HG02798 (cell line): ENCODE measurements at regions not wholly inside any gene's neighbourhood (a gene's known extent, or its start where the extent isn't known, plus 50 kb on each side); places are given as distances from the start of the nearest gene placed in this dataset.
"Not testable (repeated sequence)": the region's sequence is repeated elsewhere in the genome, so short reads cannot be mapped to it uniquely, and the experiment has no call there.

Experiments
- ATAC-seq: cut with Tn5 transposase; IDR thresholded peaks from one replicate; pipeline ENCODE4 v1.9.1; 2021; ENCODE audit warnings: mild to moderate bottlenecking; ENCODE audit not compliant: unreplicated experiment, poor library complexity

DNA sequence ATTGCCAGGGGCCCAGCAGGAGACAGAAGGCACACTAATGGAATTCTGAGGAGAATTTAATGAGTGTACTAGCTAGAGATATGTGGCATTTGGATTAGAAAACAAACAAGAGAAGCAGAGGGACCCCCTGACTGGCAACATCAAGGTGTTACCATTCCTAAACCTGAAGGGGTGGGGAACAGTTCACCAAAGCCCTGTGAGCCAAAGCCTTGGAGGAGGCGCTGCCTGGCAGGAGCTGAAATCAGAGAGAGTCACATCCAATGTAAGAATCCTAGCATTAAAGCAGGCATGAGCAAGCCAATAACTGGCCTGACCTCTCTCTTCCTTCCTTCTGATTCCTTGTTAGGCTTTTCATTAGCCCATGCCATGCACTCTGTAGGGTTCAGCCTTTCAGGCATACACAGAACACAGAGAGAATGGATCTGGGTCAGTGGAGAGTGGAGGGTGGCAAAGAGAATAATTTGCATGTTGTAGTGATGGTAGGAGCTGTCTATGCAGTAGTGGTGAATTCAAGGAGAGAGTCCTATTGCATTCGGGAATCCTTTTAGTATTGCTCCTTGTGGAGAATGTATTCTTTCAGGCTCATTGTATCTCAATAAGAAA, 367.2 kb upstream of the MAN1A1 start:
- no peak for ATAC-seq

- no peak for ATAC-seq
These were observed 364.3 kb upstream of the MAN1A1 start for GRCh38 chr6:119713903-119714302.

DNA sequence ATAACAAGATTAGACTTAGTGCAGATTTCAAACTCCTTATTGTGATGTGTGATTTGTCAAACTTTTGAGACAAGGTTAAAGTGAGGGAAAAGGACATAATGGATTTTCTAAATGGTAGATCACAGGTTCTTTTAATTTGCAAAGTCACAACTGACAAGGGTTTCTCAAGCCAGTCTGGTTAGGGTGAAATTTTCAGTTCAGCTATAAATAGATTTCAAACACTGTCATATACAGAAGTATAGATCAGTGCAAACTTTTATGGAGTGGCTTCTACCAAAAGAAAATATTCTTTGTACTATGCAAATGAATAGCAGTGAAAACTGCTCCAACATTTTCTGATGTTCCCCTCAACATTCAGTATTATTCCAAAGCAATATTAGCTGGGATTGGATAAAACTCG, 337.1 kb upstream of the MAN1A1 start:
- ATAC-seq, result no peak

GRCh38 chr6:119686240-119686639, 336.7 kb upstream of the MAN1A1 start:
- ATAC-seq, result no peak

GRCh38 chr6:119683671-119684070, 334.1 kb upstream of the MAN1A1 start:
- ATAC-seq, result no peak

GRCh38 chr6:119683031-119683430, 333.5 kb upstream of the MAN1A1 start:
- no peak for ATAC-seq

DNA sequence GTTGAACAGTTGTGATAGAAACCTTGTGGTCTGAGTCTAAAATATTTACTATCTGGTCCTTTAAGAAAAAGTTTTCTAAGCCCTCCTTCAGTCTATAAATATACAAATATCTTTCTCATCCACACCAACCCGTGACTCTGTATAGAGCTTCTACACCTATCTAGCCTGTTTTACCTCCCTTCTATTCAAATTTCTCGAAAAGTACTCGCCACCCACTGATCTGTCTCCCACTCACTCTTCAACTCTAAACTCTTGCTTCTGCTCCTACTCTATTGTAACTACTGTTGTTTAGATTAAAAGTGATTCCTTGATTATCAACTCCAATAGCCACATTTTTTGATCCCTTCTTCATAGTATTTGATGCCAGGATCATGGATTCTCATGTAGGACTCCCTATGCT, 329.4 kb upstream of the MAN1A1 start:
- no peak for ATAC-seq

- no peak for ATAC-seq
These were observed 327.8 kb upstream of the MAN1A1 start for GRCh38 chr6:119677384-119677783.

DNA sequence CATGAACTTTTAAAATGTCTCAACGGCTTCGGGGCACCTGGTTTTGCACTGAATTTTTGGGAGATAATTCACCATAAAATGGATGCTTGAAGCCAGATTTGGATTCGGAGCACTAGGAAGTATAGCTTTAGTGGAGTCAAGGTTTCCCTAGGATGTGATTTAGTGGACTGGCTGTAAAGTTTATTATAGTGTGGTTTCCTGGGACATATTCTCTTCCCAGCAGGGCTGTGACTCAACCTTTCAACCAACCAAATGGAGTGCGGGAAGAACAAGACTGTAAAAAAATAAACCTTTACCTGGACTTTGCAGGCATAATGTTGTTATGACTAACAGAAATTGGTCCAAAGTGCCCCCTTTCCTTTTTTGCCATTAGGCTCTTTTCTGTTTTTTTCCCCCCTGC, 327.4 kb upstream of the MAN1A1 start:
- no peak for ATAC-seq

- no peak for ATAC-seq
These were observed 326.7 kb upstream of the MAN1A1 start for GRCh38 chr6:119676230-119676629.

DNA sequence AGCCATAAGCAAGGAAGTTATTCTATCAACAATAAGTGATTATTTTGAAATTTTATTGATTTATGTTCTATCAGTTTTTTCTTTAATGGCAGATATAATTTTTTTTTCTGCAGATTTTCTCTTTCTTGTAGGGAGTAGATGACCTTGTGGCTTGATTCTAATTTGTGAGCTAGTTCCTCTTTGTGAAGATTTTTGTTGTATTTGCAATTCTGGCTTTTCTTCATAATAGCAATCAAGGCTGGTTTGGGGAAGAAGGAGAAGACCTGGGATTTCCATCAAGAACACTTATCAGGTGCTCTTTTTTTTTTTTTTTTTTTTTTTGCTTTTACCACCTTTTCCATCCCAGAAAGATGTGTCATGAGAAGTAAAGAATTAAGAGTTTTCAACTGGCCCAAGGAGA, 324.2 kb upstream of the MAN1A1 start:
- no peak for ATAC-seq

GRCh38 chr6:119672725-119673124, 323.2 kb upstream of the MAN1A1 start:
- ATAC-seq, result no peak

GRCh38 chr6:119671105-119671504, 321.5 kb upstream of the MAN1A1 start:
- no peak for ATAC-seq

GRCh38 chr6:119669221-119669620, 319.7 kb upstream of the MAN1A1 start:
- ATAC-seq, result no peak

DNA sequence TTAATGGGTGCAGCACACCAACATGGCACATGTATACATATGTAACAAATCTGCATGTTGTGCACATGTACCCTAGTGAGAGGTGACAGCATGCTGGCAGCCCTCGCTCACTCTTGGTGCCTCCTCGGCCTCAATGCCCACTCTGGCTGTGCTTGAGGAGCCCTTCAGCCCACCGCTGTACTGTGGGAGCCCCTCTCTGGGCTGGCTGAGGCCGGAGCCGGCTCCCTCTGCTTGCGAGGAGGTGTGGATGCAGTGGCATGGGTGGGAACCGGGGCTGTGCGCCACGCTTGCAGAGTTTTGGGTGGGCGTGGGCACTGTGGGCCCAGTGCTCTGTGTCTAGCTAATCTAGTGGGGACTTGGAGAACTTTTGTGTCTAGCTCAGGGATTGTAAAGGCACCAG, 315.9 kb upstream of the MAN1A1 start:
- not testable (repeated sequence) for ATAC-seq

GRCh38 chr6:119661628-119662027, 312.1 kb upstream of the MAN1A1 start:
- no peak for ATAC-seq

- no peak for ATAC-seq
These were observed 311.5 kb upstream of the MAN1A1 start for GRCh38 chr6:119661078-119661477.

- ATAC-seq, result no peak
These were observed 309.4 kb upstream of the MAN1A1 start for GRCh38 chr6:119658917-119659316.

- no peak for ATAC-seq
These were observed 305.6 kb upstream of the MAN1A1 start for GRCh38 chr6:119655124-119655523.

GRCh38 chr6:119653329-119653728, 303.8 kb upstream of the MAN1A1 start:
- no peak for ATAC-seq

DNA sequence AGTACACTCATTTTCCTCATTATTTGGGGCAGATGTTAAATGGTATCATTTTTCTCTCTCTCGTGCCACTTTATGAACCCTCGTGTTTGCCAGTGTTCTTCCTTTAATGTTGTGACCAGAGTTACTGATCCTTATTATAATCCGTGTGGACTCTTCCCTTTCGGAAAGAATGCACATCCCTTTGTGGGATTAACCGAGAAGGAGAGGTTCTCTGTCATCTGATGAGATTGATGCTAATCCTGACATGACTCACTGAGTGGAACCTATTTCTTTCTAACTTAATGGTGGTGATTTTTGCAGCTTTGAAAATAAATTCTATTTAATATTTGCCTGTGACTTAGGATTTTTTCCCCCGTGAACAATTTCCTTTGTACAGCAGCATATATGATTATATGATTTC, 300.0 kb upstream of the MAN1A1 start:
- ATAC-seq, result no peak

DNA sequence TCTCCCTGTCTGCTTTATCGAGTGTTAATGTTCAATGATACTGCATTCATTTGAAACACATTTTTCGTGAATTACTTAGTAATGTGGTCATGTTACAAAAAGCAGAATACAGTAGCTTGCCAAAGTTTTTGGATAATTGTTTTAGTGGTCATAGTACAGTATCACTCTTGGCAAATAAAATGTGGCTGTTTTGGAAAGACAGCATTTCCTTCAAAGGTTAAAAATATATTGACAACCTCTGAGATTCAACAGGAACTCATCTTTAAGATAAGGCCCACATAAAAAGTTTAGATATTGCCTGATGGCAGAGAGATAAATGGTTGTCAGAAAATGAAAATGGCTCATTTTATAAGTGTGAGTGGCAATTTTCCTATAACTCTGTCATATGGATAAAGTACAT, 297.7 kb upstream of the MAN1A1 start:
- no peak for ATAC-seq

- ATAC-seq, result no peak
These were observed 294.3 kb upstream of the MAN1A1 start for GRCh38 chr6:119643876-119644275.
